Upper lobe of left lung (tissue), 6 donors: ENCODE measurements at regions not wholly inside any gene's neighbourhood (a gene's known extent, or its start where the extent isn't known, plus 50 kb on each side); places are given as distances from the start of the nearest gene placed in this dataset.
A peak's percentile ranks its signal among the peaks of the same experiment; 100 is the strongest.

Experiments
- ATAC-seq, 2 donors: fragments of 200-7000 bp; cut with Tn5 transposase; one replicate each; pipeline ENCODE4 v1.9.1; 2022; ENCODE audit warnings: mild to moderate bottlenecking in 2 of 2, moderate library complexity in 2 of 2; ENCODE audit not compliant: low FRiP score in 2 of 2
- DNase-seq, 2 donors: peaks; one replicate each; pipeline ENCODE4 v3.0.0-alpha.2; 2019 to 2020
- H3K27ac ChIP-seq, 4 donors: fragments of 200-600 bp; sonication (generic); one replicate each; pipeline ENCODE4 v1.5.1; 2016 to 2019
- H3K27me3 ChIP-seq, 4 donors: fragments of 200-600 bp; sonication (generic); one replicate each; pipeline ENCODE4 v1.5.1; 2017 to 2019
- H3K36me3 ChIP-seq, 4 donors: fragments of 200-600 bp; sonication (generic); one replicate each; pipeline ENCODE4 v1.5.1; 2016 to 2019
- H3K4me1 ChIP-seq, 4 donors: fragments of 200-600 bp; sonication (generic); one replicate each; pipeline ENCODE4 v1.5.1; 2018 to 2019
- H3K4me3 ChIP-seq, 4 donors: fragments of 200-600 bp; sonication (generic); one replicate each; pipeline ENCODE4 v1.5.1; 2017 to 2019; ENCODE audit warnings: mild to moderate bottlenecking in 2 of 4, moderate library complexity in 1 of 4
- H3K9me3 ChIP-seq, 4 donors: fragments of 200-600 bp; sonication (generic); one replicate each; pipeline ENCODE4 v1.5.1; 2018 to 2019
- CTCF ChIP-seq, 6 experiments: fragments of 450-650 bp in 4 of 6; fragments of 200-600 bp in 2 of 6; sonication (generic) in 2 of 6; IDR thresholded peaks; one replicate each; pipeline ENCODE4 v1.5.1; 2016 to 2019; ENCODE audit warnings: antibody characterized with exemption in 6 of 6
- EP300 ChIP-seq, 4 donors: sonication (generic); formaldehyde crosslinking; IDR thresholded peaks; one replicate each; pipeline ENCODE4 v1.5.1; 2017; ENCODE audit warnings: antibody characterized with exemption in 4 of 4, control low read depth in 2 of 4
- POLR2A ChIP-seq, 4 donors: fragments of 450-650 bp; IDR thresholded peaks; one replicate each; pipeline ENCODE4 v1.5.1; 2016 to 2017; ENCODE audit warnings: antibody characterized with exemption in 4 of 4, mild to moderate bottlenecking in 2 of 4
- POLR2AphosphoS5 ChIP-seq, 2 donors: sonication (generic); formaldehyde crosslinking; IDR thresholded peaks; one replicate each; pipeline ENCODE4 v1.5.1; 2017; ENCODE audit warnings: antibody characterized with exemption in 2 of 2
- WGBS, 2 donors: methylation state at CpG; one replicate each; pipeline ENCODE4 v1.1.5; 2017 to 2018; 5-methylcytosine and 5-hydroxymethylcytosine counted together
- donor health status: DM: no; HTN: no; CAD: no; lungs with moderate emphysema.
- donor health status: DM: no; HTN: yes; CAD: no; lungs with severe emphysema.

DNA sequence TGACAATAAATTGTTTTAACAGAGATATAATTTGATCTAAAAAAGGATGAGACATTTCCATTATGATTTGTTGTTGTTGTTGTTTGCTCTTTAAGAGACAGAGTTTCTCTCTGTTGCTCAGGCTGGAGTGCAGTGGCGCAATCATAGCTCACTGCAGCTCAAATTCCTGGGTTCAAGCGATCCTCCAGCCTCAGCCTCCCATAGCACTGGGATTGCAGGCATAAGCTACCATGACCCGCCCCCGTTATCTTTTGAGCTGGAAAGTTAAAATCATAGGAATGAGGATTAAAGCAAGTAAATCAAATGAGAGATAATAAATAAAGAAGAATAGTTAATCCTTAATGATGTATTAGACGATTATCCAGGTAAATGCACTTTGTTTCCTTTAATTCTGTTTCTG lies 224.4 kb upstream of the SMIM31 start:
- Histone ChIP-seq H3K4me3 (no peak overlapping the region), H3K4me1 (no peaks in the 10 kb centered on the region), H3K9me3 (no peaks in the 10 kb centered on the region), H3K27ac (no peak overlapping the region), H3K27me3 (no peaks in the 10 kb centered on the region), H3K36me3 (no peaks in the 10 kb centered on the region)
- no peak for TF ChIP-seq CTCF (IDR thresholded peaks at IDR 0.05)
- DNase-seq (no peak), ATAC-seq (no peak)
- WGBS, 2 donors: 89 to 90% methylated on average over 5 of the region's 5 CpGs

DNA sequence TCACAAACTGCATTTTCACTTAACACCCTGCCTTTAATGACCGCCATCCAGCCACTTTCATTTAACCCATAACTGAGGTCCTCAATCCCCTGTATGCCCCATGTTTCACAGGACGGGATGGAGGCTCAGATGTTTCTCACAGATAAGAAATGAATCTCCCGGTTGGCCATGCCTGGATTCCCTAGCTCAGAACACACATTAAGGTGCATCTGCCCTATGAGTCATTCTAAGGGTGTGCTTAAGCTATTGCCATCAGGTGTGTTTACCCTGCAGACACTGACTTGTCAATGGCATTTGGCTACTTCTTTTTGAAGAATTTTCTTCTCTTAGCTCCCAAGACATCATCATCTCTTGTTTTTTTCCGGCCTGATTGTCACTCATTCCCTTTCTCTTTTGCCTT lies 222.6 kb upstream of the SMIM31 start:
- WGBS, 2 donors: 79 to 83% methylated on average over 4 of the region's 4 CpGs
- H3K9me3 ChIP-seq: no peaks in the 10 kb centered on the region

GRCh38 chr4:164536814-164537213 lies 217.1 kb upstream of the SMIM31 start:
- no peak overlapping the region for H3K27ac ChIP-seq
- WGBS, 2 donors: 72 to 83% methylated on average over 2 of the region's 2 CpGs
- no peaks in the 10 kb centered on the region for H3K36me3 ChIP-seq
- H3K9me3 ChIP-seq: peaks cover 0 to 16% (median 0%) of the 10 kb centered on the region in 4 donors
- DNase-seq (no peak), ATAC-seq (peak in 1 of 2 donors; percentile 93)
- no peaks in the 10 kb centered on the region for H3K4me1 ChIP-seq
- H3K27me3 ChIP-seq: no peaks in the 10 kb centered on the region
- TF ChIP-seq CTCF (IDR thresholded peaks at IDR 0.05) (no peak), POLR2AphosphoS5 (IDR thresholded peaks at IDR 0.05) (no peak), POLR2A (IDR thresholded peaks at IDR 0.05) (no peak), EP300 (IDR thresholded peaks at IDR 0.05) (no peak)
- no peak overlapping the region for H3K4me3 ChIP-seq

More for the DNA sequence above, 222.6 kb upstream of the SMIM31 start:
- no peaks in the 10 kb centered on the region for H3K27me3 ChIP-seq
- no peak for ATAC-seq
- DNase-seq: no peak
- no peaks in the 10 kb centered on the region for H3K4me1 ChIP-seq
- no peak overlapping the region for H3K4me3 ChIP-seq
- H3K36me3 ChIP-seq: no peaks in the 10 kb centered on the region
- TF ChIP-seq POLR2AphosphoS5 (IDR thresholded peaks at IDR 0.05) (no peak), CTCF (IDR thresholded peaks at IDR 0.05) (no peak), EP300 (IDR thresholded peaks at IDR 0.05) (no peak), POLR2A (IDR thresholded peaks at IDR 0.05) (no peak)
- H3K27ac ChIP-seq: no peak overlapping the region

DNA sequence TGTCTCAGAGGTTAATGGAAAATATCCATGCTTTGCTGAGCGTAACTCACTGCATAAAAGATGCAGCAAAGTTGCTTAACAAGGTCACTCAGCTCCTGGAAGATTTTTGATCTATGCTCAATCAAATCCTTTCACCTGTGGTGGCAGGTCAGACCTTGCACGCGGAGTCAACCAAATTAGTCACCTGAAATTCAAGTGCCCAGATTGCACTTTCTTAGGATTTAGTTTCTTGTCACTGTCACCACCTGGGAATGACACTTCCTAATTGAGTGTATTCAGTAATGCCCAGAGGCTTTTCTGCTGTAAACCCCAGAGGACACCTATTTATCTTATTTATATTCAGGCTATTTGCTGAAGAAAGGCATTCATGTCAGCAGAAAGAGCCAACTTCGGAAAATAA lies 215.8 kb upstream of the SMIM31 start:
- no peaks in the 10 kb centered on the region for H3K36me3 ChIP-seq
- DNase-seq (no peak), ATAC-seq (no peak)
- H3K4me3 ChIP-seq: no peak overlapping the region
- no peak overlapping the region for H3K27ac ChIP-seq
- peaks cover 0 to 16% (median 0%) of the 10 kb centered on the region in 4 donors for H3K9me3 ChIP-seq
- no peaks in the 10 kb centered on the region for H3K4me1 ChIP-seq
- no peaks in the 10 kb centered on the region for H3K27me3 ChIP-seq
- 73 to 81% methylated on average over 4 of the region's 4 CpGs for WGBS, 2 donors
- no peak for TF ChIP-seq POLR2AphosphoS5 (IDR thresholded peaks at IDR 0.05)
- no peak for TF ChIP-seq POLR2A (IDR thresholded peaks at IDR 0.05)
- TF ChIP-seq CTCF (IDR thresholded peaks at IDR 0.05): no peak
- no peak for TF ChIP-seq EP300 (IDR thresholded peaks at IDR 0.05)

DNA sequence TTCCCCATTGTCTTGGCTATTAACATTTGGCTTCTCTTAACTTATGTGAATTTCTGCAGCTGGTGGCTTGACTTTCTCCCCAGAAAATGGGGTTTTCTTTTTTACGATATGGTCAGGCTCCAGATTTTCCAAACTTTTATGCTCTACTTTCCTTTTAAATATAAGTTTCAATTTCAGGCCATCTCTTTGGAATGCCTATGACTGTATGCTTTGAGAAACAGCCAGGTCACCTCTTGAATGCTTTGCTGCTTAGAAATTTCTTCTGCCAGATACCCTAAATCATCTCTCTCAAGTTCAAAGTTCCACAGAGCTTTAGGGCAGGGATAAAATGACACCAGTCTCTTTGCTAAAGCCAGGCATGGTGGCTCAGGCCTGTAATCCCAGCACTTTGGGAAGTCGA lies 212.9 kb upstream of the SMIM31 start:
- no peak for ATAC-seq
- WGBS, 2 donors: 91 to 96% methylated on average over 2 of the region's 2 CpGs
- H3K27me3 ChIP-seq: no peaks in the 10 kb centered on the region
- no peaks in the 10 kb centered on the region for H3K36me3 ChIP-seq
- no peak for DNase-seq
- no peak overlapping the region for H3K27ac ChIP-seq
- H3K9me3 ChIP-seq: peaks cover 0 to 16% (median 0%) of the 10 kb centered on the region in 4 donors
- no peaks in the 10 kb centered on the region for H3K4me1 ChIP-seq
- TF ChIP-seq CTCF (IDR thresholded peaks at IDR 0.05) (no peak), POLR2AphosphoS5 (IDR thresholded peaks at IDR 0.05) (no peak), EP300 (IDR thresholded peaks at IDR 0.05) (no peak), POLR2A (IDR thresholded peaks at IDR 0.05) (no peak)
- H3K4me3 ChIP-seq: no peak overlapping the region
